OCI-LY7 (cell line): ENCODE measurements at regions not wholly inside any gene's neighbourhood (a gene's known extent, or its start where the extent isn't known, plus 50 kb on each side); places are given as distances from the start of the nearest gene placed in this dataset.
"Not testable (repeated sequence)": the region's sequence is repeated elsewhere in the genome, so short reads cannot be mapped to it uniquely, and the experiment has no call there.

Experiments used
- BruUV-seq: library from RNA; stranded (reverse); fragments of 400-500 nt; replicated peaks from 2 replicates; lab custom pipeline; 2021; lab: Mats Ljungman, UMichigan
- CTCF ChIA-PET: fragments of 300-600 bp; sonication (Branson Sonifier 250); formaldehyde crosslinking; loops from one replicate; lab custom pipeline; 2022; ENCODE audit warnings: antibody characterized with exemption; ENCODE audit not compliant: unreplicated experiment; lab: Charles Lee
- POLR2A ChIA-PET: fragments of 300-600 bp; sonication (Branson Sonifier 250); formaldehyde crosslinking; loops from one replicate; lab custom pipeline; 2022; ENCODE audit warnings: antibody characterized with exemption; lab: Charles Lee
- DNase-seq: peaks from one replicate; pipeline ENCODE4 v3.0.0-alpha.2; 2015; ENCODE audit warnings: low spot score
- H2AFZ ChIP-seq: fragments of 200-600 bp; sonication (generic), shearing (Covaris generic); 2 replicates; pipeline ENCODE4 v1.6.1; 2014; ENCODE audit warnings: mild to moderate bottlenecking, antibody characterized with exemption, low read length, moderate library complexity
- H3K27ac ChIP-seq: fragments of 200-600 bp; sonication (generic); 2 replicates; pipeline ENCODE4 v1.5.1; 2014; ENCODE audit warnings: mixed run types, low read depth, mild to moderate bottlenecking, moderate library complexity, low read length, inconsistent platforms; ENCODE audit not compliant: poor library complexity, severe bottlenecking
- H3K36me3 ChIP-seq: fragments of 200-600 bp; sonication (generic); 2 replicates; pipeline ENCODE4 v1.6.1; 2014; ENCODE audit warnings: mild to moderate bottlenecking, antibody characterized with exemption, low read length, moderate library complexity, mixed read lengths; ENCODE audit not compliant: insufficient read depth
- H3K4me1 ChIP-seq: fragments of 200-600 bp; sonication (generic); 2 replicates; pipeline ENCODE4 v1.5.1; 2014; ENCODE audit warnings: mild to moderate bottlenecking, low read length; ENCODE audit not compliant: insufficient read depth, poor library complexity, severe bottlenecking
- H3K4me2 ChIP-seq: fragments of 200-600 bp; sonication (generic); 2 replicates; pipeline ENCODE4 v1.6.1; 2014; ENCODE audit warnings: mild to moderate bottlenecking, low read length
- H3K4me3 ChIP-seq: fragments of 200-600 bp; sonication (generic); 2 replicates; pipeline ENCODE4 v1.5.1; 2014; ENCODE audit warnings: mild to moderate bottlenecking, low read depth, low read length; ENCODE audit not compliant: poor library complexity, severe bottlenecking
- H3K79me2 ChIP-seq: fragments of 200-600 bp; sonication (generic); 2 replicates; pipeline ENCODE4 v1.6.1; 2016; ENCODE audit warnings: low read depth, mild to moderate bottlenecking, low read length, moderate library complexity, mixed read lengths; ENCODE audit not compliant: insufficient read depth
- H3K9me2 ChIP-seq: fragments of 200-600 bp; sonication (generic); 2 replicates; pipeline ENCODE4 v1.6.1; 2016; ENCODE audit warnings: mild to moderate bottlenecking, low read length, mixed read lengths; ENCODE audit not compliant: insufficient read depth
- H3K9me3 ChIP-seq: fragments of 200-600 bp; sonication (generic); 2 replicates; pipeline ENCODE4 v1.6.1; 2014; ENCODE audit warnings: mild to moderate bottlenecking, mixed run types, low read length, mixed read lengths
- H4K20me1 ChIP-seq: fragments of 200-600 bp; sonication (generic); 2 replicates; pipeline ENCODE4 v1.6.1; 2014; ENCODE audit warnings: mild to moderate bottlenecking, antibody characterized with exemption, low read length, moderate library complexity, mixed read lengths; ENCODE audit not compliant: insufficient read depth
- EZH2phosphoT487 ChIP-seq: fragments of 200-600 bp; sonication (generic); IDR thresholded peaks from 2 replicates; pipeline ENCODE4 v1.6.1; 2018; ENCODE audit warnings: low read depth, borderline replicate concordance, mild to moderate bottlenecking, mixed run types, antibody characterized with exemption, low read length, moderate library complexity, mixed read lengths
- intact Hi-C: fragments of 100-400 bp; cut with micrococcal nuclease; formaldehyde crosslinking; loops from one replicate; pipeline ENCODE4 v1.10.0; 2022; ENCODE audit not compliant: unreplicated experiment
- TF ChIP-seq, protein P1 (sequence below): fragments of 200-600 bp; sonication (generic); conservative IDR thresholded peaks from 2 replicates; pipeline ENCODE4 v1.5.1; 2014; ENCODE audit warnings: mild to moderate bottlenecking, antibody characterized with exemption, low read length, moderate library complexity, mixed read lengths

DNA sequence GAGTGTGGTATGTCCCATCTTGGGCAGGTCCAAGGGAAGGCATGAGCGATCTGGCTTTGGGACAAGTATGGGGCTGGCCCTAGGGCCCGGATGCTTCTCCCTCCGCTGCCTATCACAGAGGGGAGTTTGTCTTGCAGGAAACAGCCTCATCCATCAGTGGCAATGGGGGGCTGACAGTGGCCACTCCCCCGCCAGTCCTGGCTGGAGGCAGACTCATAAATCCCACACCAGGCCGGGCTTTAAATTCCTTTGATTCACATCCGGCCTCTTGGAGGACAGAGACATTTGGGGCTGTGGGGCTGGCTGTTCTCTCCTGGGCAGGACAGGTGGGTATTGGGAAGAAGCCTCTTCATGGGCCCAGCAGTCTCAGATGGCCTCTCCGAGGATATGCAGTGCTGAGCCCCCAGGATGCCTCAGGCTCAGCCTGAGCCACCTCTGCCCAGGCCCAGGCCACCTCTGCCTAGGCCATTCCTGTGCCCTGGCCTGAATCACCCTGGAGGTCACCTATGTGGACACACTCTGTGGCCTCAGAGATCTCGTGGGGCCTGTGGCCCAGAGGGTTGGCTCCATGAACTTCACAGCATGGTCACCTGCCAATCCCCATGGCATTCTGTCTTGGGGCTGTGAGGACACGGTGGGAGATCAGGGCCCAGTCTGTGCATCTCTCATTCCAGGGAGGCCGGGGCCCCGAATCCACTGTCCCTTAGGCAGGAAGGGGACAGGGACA lies 84.2 kb upstream of the GOLGA6L4 start:
- intact Hi-C loops, result no loop called here
- no peaks in the 10 kb centered on the region for H3K4me1 ChIP-seq
- no TSS peak for BruUV-seq

DNA sequence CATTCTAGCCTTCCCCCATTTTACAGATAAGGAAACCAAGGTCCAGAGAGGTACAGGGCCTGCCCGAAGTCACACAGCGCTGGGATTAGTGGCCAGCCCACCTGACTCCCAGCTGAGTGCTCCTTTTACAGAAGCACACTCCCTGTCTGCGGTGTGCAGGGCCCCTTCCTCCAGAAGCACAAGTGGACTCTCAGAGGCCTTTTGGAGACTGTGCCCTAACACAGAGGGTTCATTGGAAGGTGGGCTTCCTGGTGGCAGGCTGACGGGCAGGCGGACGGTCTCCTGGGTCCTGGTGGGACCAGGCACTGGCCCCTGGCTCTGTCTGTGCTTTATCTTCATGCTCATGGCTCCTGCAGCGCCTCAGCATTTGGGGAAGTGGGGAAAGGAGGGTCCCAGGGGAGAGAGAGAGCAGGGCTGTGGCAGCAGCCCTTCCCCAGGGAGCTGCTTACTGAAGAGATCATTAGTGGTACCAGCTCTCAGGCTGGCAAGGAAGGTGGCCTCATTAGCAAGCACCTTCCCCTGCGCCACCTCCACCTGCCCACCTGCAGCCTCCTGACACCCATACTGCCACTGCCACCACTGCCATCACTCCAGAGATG lies 83.1 kb upstream of the GOLGA6L4 start:
- H2AFZ ChIP-seq, POLR2A ChIA-PET, CTCF ChIA-PET, H3K9me3 ChIP-seq, H3K4me3 ChIP-seq, H4K20me1 ChIP-seq, DNase-seq, H3K4me1 ChIP-seq, BruUV-seq, H3K9me2 ChIP-seq, H3K79me2 ChIP-seq, intact Hi-C loops, H3K27ac ChIP-seq, H3K4me2 ChIP-seq, H3K36me3 ChIP-seq: not testable (repeated sequence)

More for the DNA sequence above, 84.2 kb upstream of the GOLGA6L4 start:
- Histone ChIP-seq H3K36me3 (no peaks in the 10 kb centered on the region), H3K4me2 (no peak overlapping the region), H4K20me1 (no peaks in the 10 kb centered on the region), H3K4me3 (no peak overlapping the region), H3K79me2 (no peaks in the 10 kb centered on the region), H3K9me2 (no peaks in the 10 kb centered on the region), H2AFZ (no peak overlapping the region), H3K9me3 (no peaks in the 10 kb centered on the region), H3K27ac (no peak overlapping the region)
- DNase-seq, result no peak
- ChIA-PET POLR2A (no interaction called here), CTCF (no interaction called here)
- TF ChIP-seq, protein P1, sequence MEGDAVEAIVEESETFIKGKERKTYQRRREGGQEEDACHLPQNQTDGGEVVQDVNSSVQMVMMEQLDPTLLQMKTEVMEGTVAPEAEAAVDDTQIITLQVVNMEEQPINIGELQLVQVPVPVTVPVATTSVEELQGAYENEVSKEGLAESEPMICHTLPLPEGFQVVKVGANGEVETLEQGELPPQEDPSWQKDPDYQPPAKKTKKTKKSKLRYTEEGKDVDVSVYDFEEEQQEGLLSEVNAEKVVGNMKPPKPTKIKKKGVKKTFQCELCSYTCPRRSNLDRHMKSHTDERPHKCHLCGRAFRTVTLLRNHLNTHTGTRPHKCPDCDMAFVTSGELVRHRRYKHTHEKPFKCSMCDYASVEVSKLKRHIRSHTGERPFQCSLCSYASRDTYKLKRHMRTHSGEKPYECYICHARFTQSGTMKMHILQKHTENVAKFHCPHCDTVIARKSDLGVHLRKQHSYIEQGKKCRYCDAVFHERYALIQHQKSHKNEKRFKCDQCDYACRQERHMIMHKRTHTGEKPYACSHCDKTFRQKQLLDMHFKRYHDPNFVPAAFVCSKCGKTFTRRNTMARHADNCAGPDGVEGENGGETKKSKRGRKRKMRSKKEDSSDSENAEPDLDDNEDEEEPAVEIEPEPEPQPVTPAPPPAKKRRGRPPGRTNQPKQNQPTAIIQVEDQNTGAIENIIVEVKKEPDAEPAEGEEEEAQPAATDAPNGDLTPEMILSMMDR, result no peak
- no peak for TF ChIP-seq EZH2phosphoT487

DNA sequence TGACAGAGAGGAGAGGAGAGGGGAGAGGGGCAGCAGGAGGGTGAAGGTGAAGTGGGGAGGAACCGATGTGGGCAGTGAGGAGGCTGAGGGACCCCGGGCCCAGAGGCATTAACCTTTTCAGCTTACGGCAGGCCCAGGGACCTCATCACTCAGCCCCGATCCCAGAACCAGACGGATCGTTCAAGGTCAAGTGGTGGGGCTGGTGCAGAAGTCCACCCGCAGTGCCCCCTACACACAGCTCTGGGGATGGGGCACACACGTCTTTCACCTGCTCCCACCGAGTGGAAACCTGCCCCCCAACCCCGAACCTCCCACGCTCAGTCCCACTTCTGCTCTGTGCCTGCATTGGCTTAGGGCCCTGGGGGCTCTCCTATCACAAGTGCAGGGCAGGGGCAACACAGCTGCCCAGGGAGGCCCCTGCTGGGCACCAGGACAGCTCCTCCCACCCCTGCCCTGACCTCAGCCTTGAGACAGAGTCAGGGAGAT lies 81.9 kb upstream of the GOLGA6L4 start:
- H3K9me2 ChIP-seq, H3K9me3 ChIP-seq, CTCF ChIA-PET, H3K27ac ChIP-seq, H2AFZ ChIP-seq, H4K20me1 ChIP-seq, H3K79me2 ChIP-seq, POLR2A ChIA-PET, H3K4me1 ChIP-seq, H3K4me2 ChIP-seq, H3K4me3 ChIP-seq, intact Hi-C loops, BruUV-seq, H3K36me3 ChIP-seq, DNase-seq: not testable (repeated sequence)

- H2AFZ ChIP-seq, BruUV-seq, DNase-seq, CTCF ChIA-PET, H3K79me2 ChIP-seq, H3K9me2 ChIP-seq, H3K27ac ChIP-seq, POLR2A ChIA-PET, intact Hi-C loops, H3K4me3 ChIP-seq, H3K36me3 ChIP-seq, H3K9me3 ChIP-seq, H3K4me2 ChIP-seq, H4K20me1 ChIP-seq, H3K4me1 ChIP-seq: not testable (repeated sequence)
Measured at GRCh38 chr15:84154314-84154713, 81.3 kb upstream of the GOLGA6L4 start.

DNA sequence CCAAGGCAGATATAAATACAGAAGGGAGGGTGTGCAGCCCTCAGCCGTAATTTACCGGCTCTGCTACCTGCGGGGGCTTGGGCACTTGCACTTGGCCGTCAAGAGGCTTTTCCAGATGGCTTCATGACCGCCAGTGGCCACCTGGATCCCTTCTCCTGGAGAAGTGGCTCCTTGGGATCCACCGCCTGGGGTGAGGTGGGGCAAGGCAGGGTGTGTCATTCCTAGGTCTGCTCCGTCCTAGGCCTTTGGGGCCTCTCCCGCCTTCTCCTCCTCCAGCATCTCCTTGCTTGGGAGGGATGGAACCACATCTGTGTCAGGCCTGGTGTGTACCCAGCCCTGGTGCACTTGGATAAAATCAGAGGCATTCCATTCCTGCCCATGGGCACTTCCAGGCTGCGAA lies 80.8 kb upstream of the GOLGA6L4 start:
- BruUV-seq, DNase-seq, H3K4me1 ChIP-seq, H2AFZ ChIP-seq, H3K4me2 ChIP-seq, H3K27ac ChIP-seq, CTCF ChIA-PET, H3K79me2 ChIP-seq, intact Hi-C loops, POLR2A ChIA-PET, H3K9me2 ChIP-seq, H3K9me3 ChIP-seq, H3K4me3 ChIP-seq, H4K20me1 ChIP-seq, H3K36me3 ChIP-seq: not testable (repeated sequence)
